ENCODE measurements at regions not wholly inside any gene's neighbourhood (a gene's known extent, or its start where the extent isn't known, plus 50 kb on each side); places are given as distances from the start of the nearest gene placed in this dataset.

- Histone ChIP-seq H3K27me3 (ENCODE audit: insufficient read depth, poor library complexity, severe bottlenecking) (no peaks in the 10 kb centered on the region), H3K27ac (replicated peaks) (no peak overlapping the region), H3K4me3 (replicated peaks; ENCODE audit: insufficient read depth, low read length) (no peak overlapping the region)
- no peak for TF ChIP-seq REST (IDR thresholded peaks at IDR 0.05; ENCODE audit: insufficient replicate concordance, low read depth)
- TF ChIP-seq CTCF (IDR thresholded peaks at IDR 0.05; ENCODE audit: insufficient read depth, low read length), result no peak
- TF ChIP-seq GABPA (IDR thresholded peaks at IDR 0.05; ENCODE audit: low read depth), result no peak
- TF ChIP-seq POLR2AphosphoS5 (IDR thresholded peaks at IDR 0.05; ENCODE audit: low read depth), result no peak
- TF ChIP-seq SPI1 (IDR thresholded peaks at IDR 0.05; ENCODE audit: borderline replicate concordance, low read depth), result no peak
- no peak for DNase-seq (ENCODE audit: low read depth in 1 of 2, low spot score in 1 of 2)
Measured at GRCh38 chrX:150236327-150236726, 126.8 kb upstream of the MAMLD1 start.

DNA sequence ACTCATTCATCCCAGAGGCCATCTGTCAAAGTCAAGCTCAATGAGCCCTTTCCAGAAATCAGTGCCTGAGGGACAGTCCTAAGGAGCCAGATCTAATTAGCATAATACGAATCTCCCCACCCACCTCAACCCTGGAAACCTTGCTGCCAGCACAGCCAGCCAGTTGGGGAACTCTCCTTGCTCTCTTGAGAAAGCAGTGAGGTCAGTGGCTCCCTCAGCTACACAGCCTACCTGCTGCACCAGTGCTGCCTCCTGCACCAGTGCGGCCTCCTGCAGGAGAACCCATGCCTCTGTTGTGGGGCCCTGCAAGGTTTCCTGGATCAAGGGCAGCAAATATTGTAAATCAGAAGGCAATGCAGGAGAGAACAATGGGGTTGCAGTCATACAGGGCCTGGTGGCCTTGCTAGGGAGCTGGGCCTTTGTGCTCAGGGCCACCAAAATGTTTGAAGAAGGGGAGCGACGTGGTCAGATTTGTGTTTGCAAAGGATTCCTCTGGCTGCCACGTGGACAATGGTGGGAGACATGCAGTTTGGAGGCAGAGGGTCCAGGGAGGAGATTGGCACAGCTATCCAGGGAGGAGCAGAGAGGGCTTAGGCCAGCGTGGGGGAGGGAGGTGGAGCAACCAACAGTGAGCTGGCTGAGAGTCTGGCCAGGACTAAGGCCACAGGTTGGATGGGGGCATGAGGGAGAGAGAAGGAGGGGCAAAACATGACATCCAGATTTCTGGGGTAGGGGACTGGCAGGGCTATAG is 124.3 kb upstream of the MAMLD1 start:
- no peak overlapping the region for H3K27ac ChIP-seq (replicated peaks)
- H3K4me3 ChIP-seq (replicated peaks; ENCODE audit: insufficient read depth, low read length), result no peak overlapping the region
- DNase-seq (ENCODE audit: low read depth in 1 of 2, low spot score in 1 of 2), result no peak
- no peaks in the 10 kb centered on the region for H3K27me3 ChIP-seq (ENCODE audit: insufficient read depth, poor library complexity, severe bottlenecking)
- TF ChIP-seq GABPA (IDR thresholded peaks at IDR 0.05; ENCODE audit: low read depth) (no peak), SPI1 (IDR thresholded peaks at IDR 0.05; ENCODE audit: borderline replicate concordance, low read depth) (no peak), POLR2AphosphoS5 (IDR thresholded peaks at IDR 0.05; ENCODE audit: low read depth) (no peak), CTCF (IDR thresholded peaks at IDR 0.05; ENCODE audit: insufficient read depth, low read length) (no peak), REST (IDR thresholded peaks at IDR 0.05; ENCODE audit: insufficient replicate concordance, low read depth) (no peak)

GRCh38 chrX:150239946-150240642 is 123.0 kb upstream of the MAMLD1 start:
- DNase-seq (ENCODE audit: low read depth in 1 of 2, low spot score in 1 of 2), result no peak
- Histone ChIP-seq H3K27ac (replicated peaks) (no peak overlapping the region), H3K27me3 (ENCODE audit: insufficient read depth, poor library complexity, severe bottlenecking) (no peaks in the 10 kb centered on the region), H3K4me3 (replicated peaks; ENCODE audit: insufficient read depth, low read length) (no peak overlapping the region)
- no peak for TF ChIP-seq GABPA (IDR thresholded peaks at IDR 0.05; ENCODE audit: low read depth)
- no peak for TF ChIP-seq REST (IDR thresholded peaks at IDR 0.05; ENCODE audit: insufficient replicate concordance, low read depth)
- no peak for TF ChIP-seq POLR2AphosphoS5 (IDR thresholded peaks at IDR 0.05; ENCODE audit: low read depth)
- no peak for TF ChIP-seq SPI1 (IDR thresholded peaks at IDR 0.05; ENCODE audit: borderline replicate concordance, low read depth)
- no peak for TF ChIP-seq CTCF (IDR thresholded peaks at IDR 0.05; ENCODE audit: insufficient read depth, low read length)
